Ovary (tissue), 3 donors: ENCODE measurements at regions not wholly inside any gene's neighbourhood (a gene's known extent, or its start where the extent isn't known, plus 50 kb on each side); places are given as distances from the start of the nearest gene placed in this dataset.

Source experiments
- CTCF ChIP-seq, 3 donors: fragments of 450-650 bp in 2 of 3; fragments of 200-600 bp in 1 of 3; IDR thresholded peaks; one replicate each; pipeline versions ENCODE4 v1.5.1 to v1.8.0; 2016 to 2022; ENCODE audit warnings: antibody characterized with exemption in 3 of 3, mild to moderate bottlenecking in 1 of 3
- EP300 ChIP-seq: sonication (generic); formaldehyde crosslinking; IDR thresholded peaks from one replicate; pipeline ENCODE4 v1.6.1; 2017; ENCODE audit warnings: antibody characterized with exemption
- donor health status: DM: no; HTN: no; CAD: no.

DNA sequence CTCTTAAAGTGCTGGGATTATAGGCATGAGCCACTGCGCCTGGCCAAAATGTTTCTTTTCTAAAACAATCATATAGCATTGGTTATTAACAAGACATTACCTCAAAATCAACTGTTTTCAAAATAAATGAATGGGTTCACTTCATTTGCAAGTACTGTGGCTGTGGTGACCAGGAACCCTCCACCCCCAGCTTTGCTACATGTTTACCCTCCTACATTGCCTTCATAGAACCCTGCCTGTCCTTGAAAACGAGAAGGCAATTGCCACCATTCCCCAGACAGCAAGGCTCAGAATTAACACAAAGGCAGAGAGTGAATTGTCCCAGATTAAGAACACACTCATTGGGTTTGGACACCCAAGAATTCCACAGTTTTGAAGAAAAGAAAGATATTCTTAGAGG lies 116.6 kb upstream of the LGSN start:
- TF ChIP-seq CTCF (IDR thresholded peaks at IDR 0.05) (no peak), EP300 (no peak)
